ENCODE measurements at regions not wholly inside any gene's neighbourhood (a gene's known extent, or its start where the extent isn't known, plus 50 kb on each side); places are given as distances from the start of the nearest gene placed in this dataset.

DNA sequence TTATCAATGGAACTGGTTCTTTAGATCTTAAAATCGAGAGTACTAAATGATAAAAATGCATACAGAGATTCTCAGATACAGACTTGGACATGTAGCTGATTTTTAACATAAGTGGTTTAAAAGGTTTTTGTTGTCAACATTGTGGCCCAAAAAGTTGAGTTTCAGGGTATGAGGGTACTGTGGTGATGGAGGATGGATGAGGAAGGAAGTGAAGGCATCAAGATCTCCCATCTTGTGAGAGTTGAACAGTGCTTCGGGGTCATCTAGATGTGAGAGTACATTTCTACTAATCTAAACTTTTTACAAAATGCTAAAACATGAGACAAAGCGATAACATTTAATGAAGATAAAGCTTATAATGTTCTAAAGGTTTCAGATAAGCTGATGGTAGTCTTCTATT lies 452.6 kb downstream of the PCNX1 start:
- in situ Hi-C loops (cut with MboI) (no loop called here), intact Hi-C loops (cut with micrococcal nuclease) (loop anchor here (5.0 kb wide), 1 partner anchor 38 kb away; the partner anchor contains the start of gene SIPA1L1)
- Histone ChIP-seq H2AFZ (ENCODE audit: low read depth, low read length) (no peak overlapping the region), H3K36me3 (ENCODE audit: control insufficient read depth, insufficient read depth, low read length) (no peaks in the 10 kb centered on the region), H4K20me1 (replicated peaks; ENCODE audit: control insufficient read depth, insufficient read depth, low read length) (no peaks in the 10 kb centered on the region), H3K4me2 (ENCODE audit: insufficient read depth, low read length) (no peak overlapping the region), H3K27me3 (ENCODE audit: control insufficient read depth in 2 of 2, insufficient read depth in 2 of 2, low read length in 2 of 2) (no peaks in the 10 kb centered on the region), H3K9me3 (replicated peaks; ENCODE audit: control insufficient read depth, insufficient read depth, low read depth, low read length) (no peaks in the 10 kb centered on the region), H3K4me3 (no peak overlapping the region), H3K9ac (ENCODE audit: insufficient read depth in 1 of 2, low read depth in 2 of 2, low read length in 2 of 2) (no peak overlapping the region), H3K9me1 (ENCODE audit: control insufficient read depth, insufficient read depth, low read length) (no peaks in the 10 kb centered on the region), H3K79me2 (ENCODE audit: control insufficient read depth, insufficient read depth, low read length) (peaks cover 24% of the 10 kb centered on the region; the same call in 2 of the 3 replicates), H3K4me1 (replicated peaks in 1 of 2; ENCODE audit: control insufficient read depth in 2 of 2, insufficient read depth in 2 of 2, low read length in 2 of 2) (peaks cover 9 to 50% of the 10 kb centered on the region in 2 experiments), H3K27ac (ENCODE audit: extremely low read depth, low read depth, low read length) (no peak overlapping the region)
- ATAC-seq (no peak), FAIRE-seq (no peak), DNase-seq (ENCODE audit: extremely low read depth in 1 of 4, low spot score in 3 of 4) (no peak)
- ChIA-PET POLR2A (no interaction called here), CTCF (ENCODE audit: low intra/inter-chr PET ratio) (no interaction called here)
- no TSS peak for BruUV-seq (replicated peaks)
- TF ChIP-seq, protein P1, sequence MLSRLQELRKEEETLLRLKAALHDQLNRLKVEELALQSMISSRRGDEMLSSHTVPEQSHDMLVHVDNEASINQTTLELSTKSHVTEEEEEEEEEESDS (CRISPR knock-in tag; IDR thresholded peaks at IDR 0.05), result no peak
- TF ChIP-seq ZNF217 (CRISPR knock-in tag; IDR thresholded peaks at IDR 0.05) (no peak), ZNF561 (CRISPR knock-in tag; conservative IDR thresholded peaks at IDR 0.05) (no peak), ZNF311 (CRISPR knock-in tag; IDR thresholded peaks at IDR 0.05) (no peak), MTF1 (CRISPR knock-in tag; IDR thresholded peaks at IDR 0.05; ENCODE audit: borderline replicate concordance) (no peak)
- TF ChIP-seq, protein P2, sequence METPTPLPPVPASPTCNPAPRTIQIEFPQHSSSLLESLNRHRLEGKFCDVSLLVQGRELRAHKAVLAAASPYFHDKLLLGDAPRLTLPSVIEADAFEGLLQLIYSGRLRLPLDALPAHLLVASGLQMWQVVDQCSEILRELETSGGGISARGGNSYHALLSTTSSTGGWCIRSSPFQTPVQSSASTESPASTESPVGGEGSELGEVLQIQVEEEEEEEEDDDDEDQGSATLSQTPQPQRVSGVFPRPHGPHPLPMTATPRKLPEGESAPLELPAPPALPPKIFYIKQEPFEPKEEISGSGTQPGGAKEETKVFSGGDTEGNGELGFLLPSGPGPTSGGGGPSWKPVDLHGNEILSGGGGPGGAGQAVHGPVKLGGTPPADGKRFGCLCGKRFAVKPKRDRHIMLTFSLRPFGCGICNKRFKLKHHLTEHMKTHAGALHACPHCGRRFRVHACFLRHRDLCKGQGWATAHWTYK (CRISPR knock-in tag; IDR thresholded peaks at IDR 0.05), result no peak
- TF ChIP-seq, protein P3, sequence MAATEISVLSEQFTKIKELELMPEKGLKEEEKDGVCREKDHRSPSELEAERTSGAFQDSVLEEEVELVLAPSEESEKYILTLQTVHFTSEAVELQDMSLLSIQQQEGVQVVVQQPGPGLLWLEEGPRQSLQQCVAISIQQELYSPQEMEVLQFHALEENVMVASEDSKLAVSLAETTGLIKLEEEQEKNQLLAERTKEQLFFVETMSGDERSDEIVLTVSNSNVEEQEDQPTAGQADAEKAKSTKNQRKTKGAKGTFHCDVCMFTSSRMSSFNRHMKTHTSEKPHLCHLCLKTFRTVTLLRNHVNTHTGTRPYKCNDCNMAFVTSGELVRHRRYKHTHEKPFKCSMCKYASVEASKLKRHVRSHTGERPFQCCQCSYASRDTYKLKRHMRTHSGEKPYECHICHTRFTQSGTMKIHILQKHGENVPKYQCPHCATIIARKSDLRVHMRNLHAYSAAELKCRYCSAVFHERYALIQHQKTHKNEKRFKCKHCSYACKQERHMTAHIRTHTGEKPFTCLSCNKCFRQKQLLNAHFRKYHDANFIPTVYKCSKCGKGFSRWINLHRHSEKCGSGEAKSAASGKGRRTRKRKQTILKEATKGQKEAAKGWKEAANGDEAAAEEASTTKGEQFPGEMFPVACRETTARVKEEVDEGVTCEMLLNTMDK (IDR thresholded peaks at IDR 0.05; ENCODE audit: borderline replicate concordance, insufficient read depth, low read depth, low read length, poor library complexity, severe bottlenecking), result no peak
- TF ChIP-seq, protein P4, sequence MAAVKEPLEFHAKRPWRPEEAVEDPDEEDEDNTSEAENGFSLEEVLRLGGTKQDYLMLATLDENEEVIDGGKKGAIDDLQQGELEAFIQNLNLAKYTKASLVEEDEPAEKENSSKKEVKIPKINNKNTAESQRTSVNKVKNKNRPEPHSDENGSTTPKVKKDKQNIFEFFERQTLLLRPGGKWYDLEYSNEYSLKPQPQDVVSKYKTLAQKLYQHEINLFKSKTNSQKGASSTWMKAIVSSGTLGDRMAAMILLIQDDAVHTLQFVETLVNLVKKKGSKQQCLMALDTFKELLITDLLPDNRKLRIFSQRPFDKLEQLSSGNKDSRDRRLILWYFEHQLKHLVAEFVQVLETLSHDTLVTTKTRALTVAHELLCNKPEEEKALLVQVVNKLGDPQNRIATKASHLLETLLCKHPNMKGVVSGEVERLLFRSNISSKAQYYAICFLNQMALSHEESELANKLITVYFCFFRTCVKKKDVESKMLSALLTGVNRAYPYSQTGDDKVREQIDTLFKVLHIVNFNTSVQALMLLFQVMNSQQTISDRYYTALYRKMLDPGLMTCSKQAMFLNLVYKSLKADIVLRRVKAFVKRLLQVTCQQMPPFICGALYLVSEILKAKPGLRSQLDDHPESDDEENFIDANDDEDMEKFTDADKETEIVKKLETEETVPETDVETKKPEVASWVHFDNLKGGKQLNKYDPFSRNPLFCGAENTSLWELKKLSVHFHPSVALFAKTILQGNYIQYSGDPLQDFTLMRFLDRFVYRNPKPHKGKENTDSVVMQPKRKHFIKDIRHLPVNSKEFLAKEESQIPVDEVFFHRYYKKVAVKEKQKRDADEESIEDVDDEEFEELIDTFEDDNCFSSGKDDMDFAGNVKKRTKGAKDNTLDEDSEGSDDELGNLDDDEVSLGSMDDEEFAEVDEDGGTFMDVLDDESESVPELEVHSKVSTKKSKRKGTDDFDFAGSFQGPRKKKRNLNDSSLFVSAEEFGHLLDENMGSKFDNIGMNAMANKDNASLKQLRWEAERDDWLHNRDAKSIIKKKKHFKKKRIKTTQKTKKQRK (IDR thresholded peaks at IDR 0.05; ENCODE audit: borderline replicate concordance, low read depth, low read length), result no peak
- WGBS (ENCODE audit: insufficient coverage, low coverage, missing lambda C conversion rate), result 40% methylated on average over 3 of the region's 3 CpGs

Data from K562 (cell line).